WTC11 (cell line): ENCODE measurements at regions not wholly inside any gene's neighbourhood (a gene's known extent, or its start where the extent isn't known, plus 50 kb on each side); places are given as distances from the start of the nearest gene placed in this dataset.

ENCODE experiments used
- ATAC-seq: fragments of 200-7000 bp; cut with Tn5 transposase; 2 replicates; pipeline ENCODE4 v1.10.0; 2021; ENCODE audit warnings: mild to moderate bottlenecking, moderate library complexity
- CTCF ChIA-PET: fragments of 300-600 bp; sonication (Branson Sonifier 250); formaldehyde crosslinking; loops from one replicate; lab custom pipeline; 2021; ENCODE audit warnings: antibody characterized with exemption; lab: Charles Lee
- POLR2A ChIA-PET: fragments of 350-600 bp; sonication (Branson Sonifier 250); formaldehyde crosslinking; loops from one replicate; lab custom pipeline; 2021; ENCODE audit warnings: antibody characterized with exemption; lab: Charles Lee
- DNase-seq: peaks from one replicate; pipeline ENCODE4 v3.0.0; 2021; ENCODE audit warnings: low spot score
- H3K27ac Mint-ChIP-seq: 2 replicates; pipeline ENCODE4 v1.8.0; 2021; ENCODE audit warnings: mixed read lengths
- H3K27me3 Mint-ChIP-seq: 2 replicates; pipeline ENCODE4 v1.8.0; 2021; ENCODE audit warnings: low read depth, mild to moderate bottlenecking, moderate library complexity, mixed read lengths
- H3K36me3 Mint-ChIP-seq: 2 replicates; pipeline ENCODE4 v1.8.0; 2021; ENCODE audit warnings: mixed read lengths
- H3K4me1 Mint-ChIP-seq: 2 replicates; pipeline ENCODE4 v1.8.0; 2022; ENCODE audit warnings: mixed read lengths
- H3K4me3 Mint-ChIP-seq: 2 replicates; pipeline ENCODE4 v1.8.0; 2021; ENCODE audit warnings: mild to moderate bottlenecking, moderate library complexity, mixed read lengths
- H3K9me3 Mint-ChIP-seq: 2 replicates; pipeline ENCODE4 v1.8.0; 2021; ENCODE audit warnings: mixed read lengths
- ATF1 ChIP-seq: sonication (generic); formaldehyde crosslinking; IDR thresholded peaks from 2 replicates; pipeline ENCODE4 v1.8.1; 2023; ENCODE audit warnings: mild to moderate bottlenecking, moderate library complexity, missing genetic modification reagents
- ATF2 ChIP-seq: sonication (generic); formaldehyde crosslinking; IDR thresholded peaks from 2 replicates; pipeline ENCODE4 v1.8.1; 2022; ENCODE audit warnings: low read depth, missing genetic modification reagents, borderline replicate concordance
- CREB1 ChIP-seq: sonication (generic); formaldehyde crosslinking; IDR thresholded peaks from 2 replicates; pipeline ENCODE4 v1.8.0; 2023; ENCODE audit warnings: mild to moderate bottlenecking, missing genetic modification reagents
- CREM ChIP-seq: sonication (generic); formaldehyde crosslinking; IDR thresholded peaks from 2 replicates; pipeline ENCODE4 v1.8.1; 2022; ENCODE audit warnings: mild to moderate bottlenecking, missing genetic modification reagents, moderate library complexity
- E2F1 ChIP-seq: sonication (generic); formaldehyde crosslinking; IDR thresholded peaks from 2 replicates; pipeline ENCODE4 v1.8.0; 2022; ENCODE audit warnings: mild to moderate bottlenecking, missing genetic modification reagents
- E2F5 ChIP-seq: sonication (generic); formaldehyde crosslinking; IDR thresholded peaks from 2 replicates; pipeline ENCODE4 v1.8.1; 2022; ENCODE audit warnings: mild to moderate bottlenecking, moderate library complexity, missing genetic modification reagents
- EMX1 ChIP-seq: fragments of 250-450 bp; sonication (Bioruptor Pico); IDR thresholded peaks from 2 replicates; pipeline ENCODE4 v1.8.0; 2021; ENCODE audit warnings: mild to moderate bottlenecking
- FOXP1 ChIP-seq: sonication (generic); formaldehyde crosslinking; IDR thresholded peaks from 2 replicates; pipeline ENCODE4 v1.8.0; 2022; ENCODE audit warnings: missing genetic modification reagents, mild to moderate bottlenecking, moderate library complexity, borderline replicate concordance
- FOXP4 ChIP-seq: sonication (generic); formaldehyde crosslinking; IDR thresholded peaks from 2 replicates; pipeline ENCODE4 v1.8.0; 2022; ENCODE audit warnings: mild to moderate bottlenecking, missing genetic modification reagents
- IRF2 ChIP-seq: sonication (generic); formaldehyde crosslinking; IDR thresholded peaks from 2 replicates; pipeline ENCODE4 v1.8.0; 2022; ENCODE audit warnings: low read depth, missing genetic modification reagents, borderline replicate concordance
- KAT7 ChIP-seq: sonication (generic); formaldehyde crosslinking; IDR thresholded peaks from 2 replicates; pipeline ENCODE4 v1.8.1; 2023; ENCODE audit warnings: missing genetic modification reagents, mild to moderate bottlenecking, borderline replicate concordance
- NFATC4 ChIP-seq: fragments of 250-450 bp; sonication (Bioruptor Pico); IDR thresholded peaks from 2 replicates; pipeline ENCODE4 v1.9.0; 2021; ENCODE audit warnings: mild to moderate bottlenecking
- NFYB ChIP-seq: sonication (generic); formaldehyde crosslinking; conservative IDR thresholded peaks from 2 replicates; pipeline ENCODE4 v1.8.0; 2022; ENCODE audit warnings: low read depth, missing genetic modification reagents
- PREB ChIP-seq: sonication (generic); formaldehyde crosslinking; IDR thresholded peaks from 2 replicates; pipeline ENCODE4 v1.8.1; 2022; ENCODE audit warnings: mild to moderate bottlenecking, missing genetic modification reagents, moderate library complexity, borderline replicate concordance
- SMAD3 ChIP-seq: sonication (generic); formaldehyde crosslinking; IDR thresholded peaks from 2 replicates; pipeline ENCODE4 v1.8.0; 2022; ENCODE audit warnings: missing genetic modification reagents, mild to moderate bottlenecking, borderline replicate concordance
- SOX15 ChIP-seq: fragments of 250-450 bp; sonication (Bioruptor Pico); IDR thresholded peaks from 2 replicates; pipeline ENCODE4 v1.9.0; 2021; ENCODE audit warnings: mild to moderate bottlenecking
- USF2 ChIP-seq: sonication (generic); formaldehyde crosslinking; IDR thresholded peaks from 2 replicates; pipeline ENCODE4 v1.8.1; 2023; ENCODE audit warnings: mild to moderate bottlenecking, missing genetic modification reagents, moderate library complexity
- ZNF263 ChIP-seq: sonication (generic); formaldehyde crosslinking; IDR thresholded peaks from 2 replicates; pipeline ENCODE4 v1.8.1; 2022; ENCODE audit warnings: low read depth, mild to moderate bottlenecking, moderate library complexity, missing genetic modification reagents
- ZNF423 ChIP-seq: fragments of 250-450 bp; sonication (Bioruptor Pico); IDR thresholded peaks from 2 replicates; pipeline ENCODE4 v2.1.2; 2022; ENCODE audit warnings: mild to moderate bottlenecking, moderate library complexity
- ZSCAN18 ChIP-seq: fragments of 250-450 bp; sonication (Bioruptor Pico); IDR thresholded peaks from 2 replicates; pipeline ENCODE4 v2.1.2; 2022; ENCODE audit warnings: mild to moderate bottlenecking, moderate library complexity

GRCh38 chr6:66854014-66854413, 1147.0 kb upstream of the EYS start (continued):
- TF ChIP-seq EMX1 (CRISPR knock-in tag) (no peak), NFYB (no peak), E2F1 (no peak), ATF1 (CRISPR knock-in tag) (no peak), ATF2 (CRISPR knock-in tag) (no peak), E2F5 (no peak)

GRCh38 chr6:66851930-66852329, 1144.9 kb upstream of the EYS start:
- DNase-seq: no peak
- ATAC-seq: no peak
- no peak overlapping the region for H3K4me3 Mint-ChIP-seq
- no peak overlapping the region for H3K27ac Mint-ChIP-seq
- ChIA-PET POLR2A (no interaction called here), CTCF (no interaction called here)
- no peaks in the 10 kb centered on the region for H3K27me3 Mint-ChIP-seq
- no peak for TF ChIP-seq PREB (CRISPR knock-in tag)
- TF ChIP-seq IRF2 (CRISPR knock-in tag): no peak
- no peak for TF ChIP-seq KAT7 (CRISPR knock-in tag)
- TF ChIP-seq SOX15 (CRISPR knock-in tag): no peak
- peaks cover 8% of the 10 kb centered on the region for H3K36me3 Mint-ChIP-seq
- H3K9me3 Mint-ChIP-seq: peaks cover 41% of the 10 kb centered on the region
- H3K4me1 Mint-ChIP-seq: no peaks in the 10 kb centered on the region

- no peak for ATAC-seq
- H3K4me3 Mint-ChIP-seq: no peak overlapping the region
- ChIA-PET POLR2A (no interaction called here), CTCF (no interaction called here)
- peaks cover 33% of the 10 kb centered on the region for H3K9me3 Mint-ChIP-seq
- no peak for DNase-seq
- H3K27ac Mint-ChIP-seq: no peak overlapping the region
- TF ChIP-seq NFYB (no peak), FOXP1 (no peak), SOX15 (CRISPR knock-in tag) (no peak), NFATC4 (no peak), SMAD3 (no peak)
- peaks cover 8% of the 10 kb centered on the region for H3K36me3 Mint-ChIP-seq
- H3K27me3 Mint-ChIP-seq: no peaks in the 10 kb centered on the region
- H3K4me1 Mint-ChIP-seq: no peaks in the 10 kb centered on the region
Measured at GRCh38 chr6:66849843-66850242, 1142.8 kb upstream of the EYS start.

GRCh38 chr6:66848244-66848953, 1141.4 kb upstream of the EYS start:
- Mint-ChIP-seq H3K27me3 (no peaks in the 10 kb centered on the region), H3K4me3 (no peak overlapping the region), H3K4me1 (no peaks in the 10 kb centered on the region), H3K9me3 (peaks cover 34% of the 10 kb centered on the region), H3K36me3 (peaks cover 10% of the 10 kb centered on the region), H3K27ac (no peak overlapping the region)
- POLR2A ChIA-PET: no interaction called here
- DNase-seq: no peak
- no peak for ATAC-seq
- CTCF ChIA-PET: no interaction called here
- TF ChIP-seq ZSCAN18 (no peak), CREB1 (no peak), ZNF423 (CRISPR knock-in tag) (no peak), CREM (CRISPR knock-in tag) (no peak), ZNF263 (CRISPR knock-in tag) (no peak), FOXP4 (no peak), SOX15 (CRISPR knock-in tag) (no peak), USF2 (CRISPR knock-in tag) (no peak), ATF2 (CRISPR knock-in tag) (no peak)
